ENCODE measurements at regions not wholly inside any gene's neighbourhood (a gene's known extent, or its start where the extent isn't known, plus 50 kb on each side); places are given as distances from the start of the nearest gene placed in this dataset.

DNA sequence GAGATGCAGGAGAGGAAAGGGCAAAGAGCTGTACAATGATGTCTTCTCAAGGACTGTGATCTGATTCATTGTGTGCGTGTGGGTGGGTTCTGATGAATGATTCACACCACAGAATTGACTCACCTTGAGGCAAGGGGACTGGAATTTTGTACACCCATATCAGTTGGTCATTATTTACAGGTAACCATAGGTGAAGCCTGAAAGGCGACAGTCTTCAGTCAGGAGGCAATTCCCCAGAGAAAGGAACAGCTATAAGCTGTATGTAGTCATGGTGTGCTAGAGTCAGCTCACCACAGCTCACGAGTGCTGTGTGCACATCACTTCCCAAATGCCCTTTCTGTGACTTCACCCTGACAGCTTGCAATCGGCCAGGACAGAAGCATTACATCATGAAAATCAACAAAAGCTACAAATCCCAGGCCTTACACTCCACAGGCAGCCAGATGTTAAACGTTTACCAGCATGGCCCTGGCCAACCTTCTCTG lies 87.6 kb upstream of the RPS23 start:
- Histone ChIP-seq H3K27me3 (ENCODE audit: control insufficient read depth, insufficient read depth, low read length) (no peaks in the 10 kb centered on the region), H3K9ac (ENCODE audit: low read depth, low read length) (no peak overlapping the region), H3K4me3 (ENCODE audit: low read length) (no peak overlapping the region), H3K4me1 (ENCODE audit: control insufficient read depth, insufficient read depth, low read length) (peaks cover 11% of the 10 kb centered on the region), H3K36me3 (ENCODE audit: insufficient read depth, low read length) (no peaks in the 10 kb centered on the region), H3K4me2 (ENCODE audit: low read length) (no peak overlapping the region), H3K9me3 (replicated peaks; ENCODE audit: low read length) (no peaks in the 10 kb centered on the region)

DNA sequence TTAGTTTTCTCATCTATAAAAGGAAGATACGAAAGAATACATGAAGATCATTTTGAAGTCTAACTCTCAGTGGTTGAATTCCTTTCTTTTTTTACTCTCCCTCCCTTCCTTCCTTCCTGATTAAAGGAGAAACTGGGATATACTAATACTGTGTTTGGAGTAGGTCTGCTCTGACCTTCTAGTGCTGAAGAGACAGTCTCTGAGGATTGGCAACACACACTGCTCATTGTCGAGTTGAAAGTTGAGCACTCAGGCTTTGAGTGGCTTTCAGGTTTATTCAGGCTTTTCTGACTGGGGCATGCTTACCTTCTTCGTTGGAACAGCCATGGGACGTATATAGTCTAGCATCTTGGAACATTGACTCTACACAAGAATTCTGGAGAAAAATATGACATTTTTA lies 86.9 kb upstream of the RPS23 start:
- Histone ChIP-seq H3K4me3 (ENCODE audit: low read length) (no peak overlapping the region), H3K27me3 (ENCODE audit: control insufficient read depth, insufficient read depth, low read length) (no peaks in the 10 kb centered on the region), H3K9me3 (replicated peaks; ENCODE audit: low read length) (no peaks in the 10 kb centered on the region), H3K36me3 (ENCODE audit: insufficient read depth, low read length) (no peaks in the 10 kb centered on the region), H3K4me2 (ENCODE audit: low read length) (no peak overlapping the region), H3K4me1 (ENCODE audit: control insufficient read depth, insufficient read depth, low read length) (peaks cover 11% of the 10 kb centered on the region), H3K9ac (ENCODE audit: low read depth, low read length) (no peak overlapping the region)

DNA sequence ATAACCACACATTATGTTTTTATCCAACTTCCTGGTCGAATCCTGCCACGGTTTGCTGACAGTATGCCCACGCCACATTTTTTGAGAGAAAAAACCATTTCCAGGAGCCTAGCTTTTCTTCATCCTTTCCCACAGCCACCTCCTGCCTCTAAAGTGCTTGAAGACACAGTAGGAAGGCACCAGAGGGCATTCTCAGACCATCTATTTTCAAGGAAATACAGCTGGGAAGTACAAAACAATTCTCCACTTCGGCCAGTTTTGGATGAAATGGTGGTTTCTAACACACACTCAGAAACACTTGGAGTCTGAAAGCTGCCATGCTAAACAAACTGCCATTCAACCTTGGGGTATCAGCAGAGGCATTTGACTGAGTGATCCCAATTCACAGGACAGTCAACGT lies 86.3 kb upstream of the RPS23 start:
- no peak overlapping the region for H3K4me2 ChIP-seq (ENCODE audit: low read length)
- no peak overlapping the region for H3K4me3 ChIP-seq (ENCODE audit: low read length)
- no peaks in the 10 kb centered on the region for H3K9me3 ChIP-seq (replicated peaks; ENCODE audit: low read length)
- no peaks in the 10 kb centered on the region for H3K36me3 ChIP-seq (ENCODE audit: insufficient read depth, low read length)
- H3K4me1 ChIP-seq (ENCODE audit: control insufficient read depth, insufficient read depth, low read length), result peaks cover 11% of the 10 kb centered on the region
- no peaks in the 10 kb centered on the region for H3K27me3 ChIP-seq (ENCODE audit: control insufficient read depth, insufficient read depth, low read length)
- H3K9ac ChIP-seq (ENCODE audit: low read depth, low read length), result no peak overlapping the region

DNA sequence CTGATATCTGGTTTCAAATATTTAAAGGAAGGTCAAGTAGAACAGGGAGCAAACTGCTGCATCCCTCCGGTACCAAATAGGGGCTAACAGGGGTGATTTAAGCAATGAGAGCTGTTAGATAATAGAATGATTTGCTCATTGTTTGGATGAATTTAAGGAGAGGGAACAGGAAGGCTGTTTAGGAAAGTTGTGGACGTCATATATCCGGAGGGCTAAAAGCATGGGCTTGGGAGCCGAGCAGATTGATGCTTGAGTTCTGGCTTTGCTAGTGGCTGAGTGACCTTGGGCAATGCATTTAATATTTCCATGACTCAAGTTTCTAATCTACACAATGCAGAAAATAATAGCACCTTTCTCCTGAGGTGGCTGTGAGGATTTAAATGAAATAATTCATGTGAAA lies 85.4 kb upstream of the RPS23 start:
- H3K9ac ChIP-seq (ENCODE audit: low read depth, low read length), result no peak overlapping the region

DNA sequence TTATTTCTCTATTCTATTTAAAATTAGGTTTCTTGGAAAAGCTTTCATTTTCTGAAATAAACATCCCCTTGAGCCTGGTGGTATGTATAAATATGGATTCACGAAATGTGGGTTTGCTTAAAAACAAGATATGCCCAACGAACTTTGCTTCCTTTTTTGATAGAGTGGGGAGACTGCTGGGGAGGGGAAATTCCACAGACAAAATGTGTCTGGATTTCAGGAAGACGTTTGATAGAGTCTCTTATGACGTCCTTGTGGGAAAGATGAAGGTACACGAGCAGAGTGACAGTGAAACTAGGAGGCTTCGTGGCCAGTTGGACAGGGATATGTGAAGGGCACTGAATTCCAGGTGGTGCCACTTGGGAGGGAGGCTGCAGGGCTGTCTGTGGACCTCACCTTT lies 84.5 kb upstream of the RPS23 start:
- Histone ChIP-seq H3K4me1 (ENCODE audit: control insufficient read depth, insufficient read depth, low read length) (peaks cover 13% of the 10 kb centered on the region), H3K9ac (ENCODE audit: low read depth, low read length) (no peak overlapping the region), H3K4me2 (ENCODE audit: low read length) (no peak overlapping the region), H3K27me3 (ENCODE audit: control insufficient read depth, insufficient read depth, low read length) (no peaks in the 10 kb centered on the region), H3K9me3 (replicated peaks; ENCODE audit: low read length) (no peaks in the 10 kb centered on the region), H3K4me3 (ENCODE audit: low read length) (no peak overlapping the region), H3K36me3 (ENCODE audit: insufficient read depth, low read length) (no peaks in the 10 kb centered on the region)

More for the DNA sequence above, 85.4 kb upstream of the RPS23 start:
- Histone ChIP-seq H3K36me3 (ENCODE audit: insufficient read depth, low read length) (no peaks in the 10 kb centered on the region), H3K4me2 (ENCODE audit: low read length) (no peak overlapping the region), H3K9me3 (replicated peaks; ENCODE audit: low read length) (no peaks in the 10 kb centered on the region), H3K4me3 (ENCODE audit: low read length) (no peak overlapping the region), H3K27me3 (ENCODE audit: control insufficient read depth, insufficient read depth, low read length) (no peaks in the 10 kb centered on the region), H3K4me1 (ENCODE audit: control insufficient read depth, insufficient read depth, low read length) (peaks cover 11% of the 10 kb centered on the region)

DNA sequence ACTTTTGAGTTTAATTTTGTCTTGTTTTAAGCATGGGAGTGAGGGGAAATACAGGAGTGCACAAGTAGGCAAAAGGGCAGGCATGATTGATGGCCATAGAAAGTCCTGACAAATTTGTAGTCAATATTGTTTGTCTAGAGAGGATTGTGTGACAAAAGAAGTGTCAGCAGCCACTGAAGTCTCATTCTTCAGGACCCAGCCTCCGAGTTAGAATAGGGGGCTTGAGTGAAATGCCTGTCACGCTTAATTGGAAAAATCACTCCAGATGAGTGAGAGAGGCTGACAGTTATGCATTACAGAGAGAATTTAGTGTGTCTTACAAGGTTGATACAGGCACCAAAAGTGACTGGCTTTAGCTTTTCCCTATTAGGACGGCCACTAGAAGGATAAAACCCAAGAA lies 81.9 kb upstream of the RPS23 start:
- Histone ChIP-seq H3K27me3 (ENCODE audit: control insufficient read depth, insufficient read depth, low read length) (no peaks in the 10 kb centered on the region), H3K36me3 (ENCODE audit: insufficient read depth, low read length) (no peaks in the 10 kb centered on the region), H3K4me1 (ENCODE audit: control insufficient read depth, insufficient read depth, low read length) (peaks cover 10% of the 10 kb centered on the region), H3K9ac (ENCODE audit: low read depth, low read length) (no peak overlapping the region), H3K9me3 (replicated peaks; ENCODE audit: low read length) (no peaks in the 10 kb centered on the region), H3K4me2 (ENCODE audit: low read length) (no peak overlapping the region), H3K4me3 (ENCODE audit: low read length) (no peak overlapping the region)

DNA sequence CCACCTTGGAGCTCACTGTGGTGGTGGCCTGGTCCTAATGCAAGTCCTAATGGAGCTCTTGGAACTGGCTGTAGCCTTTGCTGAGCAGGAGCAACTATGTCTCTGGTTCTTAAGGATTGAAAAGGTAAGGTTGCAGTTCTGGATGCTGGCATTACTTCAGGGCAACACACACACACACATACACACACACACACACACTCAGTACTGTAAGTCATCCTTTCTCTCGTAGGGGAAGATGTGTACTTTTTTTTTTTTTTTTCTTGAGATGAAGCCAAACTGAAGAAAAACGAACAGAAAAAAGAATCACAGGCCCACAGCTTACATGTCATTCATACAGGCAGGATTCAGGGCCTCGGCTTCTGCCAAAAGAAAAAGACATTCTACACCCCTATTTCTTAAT lies 81.1 kb upstream of the RPS23 start:
- Histone ChIP-seq H3K9me3 (replicated peaks; ENCODE audit: low read length) (no peaks in the 10 kb centered on the region), H3K27me3 (ENCODE audit: control insufficient read depth, insufficient read depth, low read length) (no peaks in the 10 kb centered on the region), H3K4me3 (ENCODE audit: low read length) (no peak overlapping the region), H3K4me2 (ENCODE audit: low read length) (no peak overlapping the region), H3K9ac (ENCODE audit: low read depth, low read length) (no peak overlapping the region), H3K4me1 (ENCODE audit: control insufficient read depth, insufficient read depth, low read length) (peaks cover 10% of the 10 kb centered on the region), H3K36me3 (ENCODE audit: insufficient read depth, low read length) (no peaks in the 10 kb centered on the region)

DNA sequence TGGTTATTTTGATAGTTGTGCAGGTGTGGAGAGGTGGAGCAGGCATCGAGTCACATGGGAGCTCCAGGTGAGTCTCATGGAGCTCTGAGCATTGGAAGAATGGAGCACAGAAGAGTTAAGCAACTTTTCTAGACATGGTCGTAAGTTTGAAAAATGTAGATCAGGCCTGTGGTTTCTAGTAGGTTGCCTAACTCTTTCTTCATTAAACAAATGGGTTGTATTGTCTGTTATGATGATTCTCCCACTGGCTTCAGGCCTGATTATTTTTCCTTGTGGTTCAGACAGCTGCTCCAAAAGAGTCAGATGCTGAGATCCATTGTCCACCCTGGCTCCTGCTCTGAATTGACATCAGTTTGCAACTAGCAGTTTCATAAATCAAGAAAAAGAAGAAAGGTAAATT lies 80.3 kb upstream of the RPS23 start:
- H3K4me1 ChIP-seq (ENCODE audit: control insufficient read depth, insufficient read depth, low read length), result peaks cover 10% of the 10 kb centered on the region
- no peaks in the 10 kb centered on the region for H3K36me3 ChIP-seq (ENCODE audit: insufficient read depth, low read length)
- no peaks in the 10 kb centered on the region for H3K27me3 ChIP-seq (ENCODE audit: control insufficient read depth, insufficient read depth, low read length)
- H3K4me2 ChIP-seq (ENCODE audit: low read length), result no peak overlapping the region
- no peak overlapping the region for H3K4me3 ChIP-seq (ENCODE audit: low read length)
- no peak overlapping the region for H3K9ac ChIP-seq (ENCODE audit: low read depth, low read length)
- H3K9me3 ChIP-seq (replicated peaks; ENCODE audit: low read length), result no peaks in the 10 kb centered on the region

DNA sequence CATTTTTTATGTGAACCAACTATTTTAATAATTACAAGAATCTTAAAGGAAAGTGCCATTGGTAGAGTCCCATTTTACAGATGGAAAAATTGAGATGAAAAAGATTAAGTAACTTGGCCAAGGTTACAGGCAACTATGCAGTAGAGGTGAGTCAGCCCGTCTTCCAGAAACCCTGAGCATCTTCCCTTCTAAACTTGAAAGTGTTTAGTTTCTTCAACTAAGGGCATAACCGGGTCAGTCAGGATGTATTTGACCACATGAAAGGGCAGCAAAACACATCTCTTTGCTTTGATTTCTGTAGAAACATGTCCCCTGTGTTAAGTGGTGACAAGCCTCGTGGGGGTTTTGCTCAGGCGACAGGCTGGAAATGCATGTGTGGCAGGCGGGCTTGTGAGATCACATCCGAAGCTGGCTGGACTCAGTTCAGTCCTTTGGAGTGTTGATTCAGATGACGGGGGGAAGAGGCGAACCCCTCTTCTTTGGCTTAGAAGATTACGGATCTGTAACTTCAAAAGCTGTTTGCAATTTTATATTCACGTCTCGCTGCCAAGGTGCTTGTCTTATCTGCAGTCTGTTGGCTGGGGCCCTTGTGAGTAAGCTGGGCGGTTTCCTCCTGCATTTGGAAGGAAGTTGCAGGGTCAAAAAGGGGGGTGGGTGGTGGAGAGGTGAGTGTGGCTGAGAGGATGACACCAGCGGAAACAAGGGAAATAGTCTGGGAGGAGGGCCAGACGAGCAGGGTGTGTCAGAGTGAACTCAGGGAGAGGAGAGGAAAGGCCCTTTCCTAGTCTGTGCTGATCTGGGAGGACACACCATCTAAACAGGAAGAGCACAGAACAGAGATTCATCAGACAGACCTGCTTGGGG lies 78.9 kb upstream of the RPS23 start:
- Histone ChIP-seq H3K4me1 (ENCODE audit: control insufficient read depth, insufficient read depth, low read length) (peaks cover 15% of the 10 kb centered on the region), H3K27me3 (ENCODE audit: control insufficient read depth, insufficient read depth, low read length) (no peaks in the 10 kb centered on the region), H3K9me3 (replicated peaks; ENCODE audit: low read length) (no peaks in the 10 kb centered on the region), H3K4me3 (ENCODE audit: low read length) (no peak overlapping the region), H3K36me3 (ENCODE audit: insufficient read depth, low read length) (no peaks in the 10 kb centered on the region), H3K9ac (ENCODE audit: low read depth, low read length) (no peak overlapping the region), H3K4me2 (ENCODE audit: low read length) (peak overlapping the region; percentile 9)

DNA sequence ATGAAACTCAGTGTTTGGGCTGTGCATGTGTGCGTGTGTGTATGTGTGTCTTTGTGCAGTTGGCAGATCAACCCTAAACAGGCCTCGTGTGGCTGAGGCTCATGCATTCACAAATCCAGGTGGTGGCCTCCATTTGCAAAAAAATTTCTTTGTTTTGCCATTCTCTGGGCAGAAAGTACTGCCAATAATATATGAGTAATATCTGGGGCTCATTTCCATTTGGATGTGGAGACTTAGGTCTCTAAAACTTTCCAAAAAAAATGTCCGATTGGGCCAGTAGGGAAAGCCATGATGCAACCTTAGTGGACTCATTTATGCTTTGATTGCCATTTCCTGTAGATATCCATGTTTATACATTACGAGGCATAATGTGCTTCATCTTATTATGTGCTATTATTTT lies 77.9 kb upstream of the RPS23 start:
- H3K4me3 ChIP-seq (ENCODE audit: low read length), result no peak overlapping the region
- no peaks in the 10 kb centered on the region for H3K36me3 ChIP-seq (ENCODE audit: insufficient read depth, low read length)
- H3K4me2 ChIP-seq (ENCODE audit: low read length), result no peak overlapping the region
- H3K9ac ChIP-seq (ENCODE audit: low read depth, low read length), result no peak overlapping the region
- H3K4me1 ChIP-seq (ENCODE audit: control insufficient read depth, insufficient read depth, low read length), result peaks cover 17% of the 10 kb centered on the region
- no peaks in the 10 kb centered on the region for H3K9me3 ChIP-seq (replicated peaks; ENCODE audit: low read length)
- H3K27me3 ChIP-seq (ENCODE audit: control insufficient read depth, insufficient read depth, low read length), result no peaks in the 10 kb centered on the region

DNA sequence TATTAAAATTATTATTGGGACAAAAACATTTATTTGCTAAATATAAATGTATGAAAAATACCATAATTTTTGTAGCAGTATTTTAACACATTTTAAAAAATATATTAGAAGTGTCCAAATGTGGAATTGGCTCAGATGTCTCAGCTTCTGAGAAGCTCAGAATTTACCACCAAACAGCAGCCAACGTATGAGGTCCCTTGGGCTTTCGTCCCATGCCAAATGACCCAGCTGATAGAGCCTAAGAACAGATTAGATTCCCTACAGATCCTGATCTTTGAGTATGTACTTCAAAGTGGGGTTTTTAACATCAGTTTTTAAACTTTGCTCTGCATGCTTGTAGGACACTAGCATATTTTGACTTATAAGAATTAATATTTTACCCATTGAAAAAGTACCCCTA lies 77.3 kb upstream of the RPS23 start:
- H3K9ac ChIP-seq (ENCODE audit: low read depth, low read length), result no peak overlapping the region
- no peak overlapping the region for H3K4me3 ChIP-seq (ENCODE audit: low read length)
- H3K4me1 ChIP-seq (ENCODE audit: control insufficient read depth, insufficient read depth, low read length), result peaks cover 17% of the 10 kb centered on the region

DNA sequence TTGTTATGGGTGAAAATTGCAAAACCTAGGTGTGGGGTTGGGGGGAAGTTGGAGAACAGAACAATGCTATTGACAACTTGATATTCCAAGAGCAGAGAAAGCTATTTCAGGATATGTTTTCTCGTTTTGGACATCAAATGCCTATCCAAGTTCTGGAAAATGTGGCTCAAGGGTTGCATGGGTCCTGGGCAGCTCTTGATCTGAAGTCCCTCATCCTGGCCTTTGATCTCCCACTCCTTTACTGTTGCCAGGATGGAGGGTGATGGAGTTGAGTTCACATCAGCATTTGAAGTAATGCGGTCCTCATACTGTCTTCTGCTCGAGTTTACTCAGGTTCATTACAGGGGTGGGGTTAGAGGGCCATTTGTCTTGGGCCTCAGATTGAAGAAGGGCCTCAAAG lies 76.9 kb upstream of the RPS23 start:
- no peak overlapping the region for H3K4me3 ChIP-seq (ENCODE audit: low read length)
- no peak overlapping the region for H3K4me2 ChIP-seq (ENCODE audit: low read length)
- H3K9me3 ChIP-seq (replicated peaks; ENCODE audit: low read length), result no peaks in the 10 kb centered on the region
- H3K27me3 ChIP-seq (ENCODE audit: control insufficient read depth, insufficient read depth, low read length), result no peaks in the 10 kb centered on the region
- no peak overlapping the region for H3K9ac ChIP-seq (ENCODE audit: low read depth, low read length)
- H3K36me3 ChIP-seq (ENCODE audit: insufficient read depth, low read length), result no peaks in the 10 kb centered on the region
- peaks cover 17% of the 10 kb centered on the region for H3K4me1 ChIP-seq (ENCODE audit: control insufficient read depth, insufficient read depth, low read length)

More for the DNA sequence above, 77.3 kb upstream of the RPS23 start:
- no peaks in the 10 kb centered on the region for H3K36me3 ChIP-seq (ENCODE audit: insufficient read depth, low read length)
- H3K9me3 ChIP-seq (replicated peaks; ENCODE audit: low read length), result no peaks in the 10 kb centered on the region
- no peak overlapping the region for H3K4me2 ChIP-seq (ENCODE audit: low read length)
- no peaks in the 10 kb centered on the region for H3K27me3 ChIP-seq (ENCODE audit: control insufficient read depth, insufficient read depth, low read length)

Measured in skeletal muscle satellite cell (primary cell).